HG03342 (cell line): ENCODE measurements at regions not wholly inside any gene's neighbourhood (a gene's known extent, or its start where the extent isn't known, plus 50 kb on each side); places are given as distances from the start of the nearest gene placed in this dataset.
"Not testable (repeated sequence)": the region's sequence is repeated elsewhere in the genome, so short reads cannot be mapped to it uniquely, and the experiment has no call there.

Experiments used
- ATAC-seq: cut with Tn5 transposase; IDR thresholded peaks from one replicate; pipeline ENCODE4 v1.9.1; 2021; ENCODE audit warnings: mild to moderate bottlenecking, moderate library complexity; ENCODE audit not compliant: unreplicated experiment

DNA sequence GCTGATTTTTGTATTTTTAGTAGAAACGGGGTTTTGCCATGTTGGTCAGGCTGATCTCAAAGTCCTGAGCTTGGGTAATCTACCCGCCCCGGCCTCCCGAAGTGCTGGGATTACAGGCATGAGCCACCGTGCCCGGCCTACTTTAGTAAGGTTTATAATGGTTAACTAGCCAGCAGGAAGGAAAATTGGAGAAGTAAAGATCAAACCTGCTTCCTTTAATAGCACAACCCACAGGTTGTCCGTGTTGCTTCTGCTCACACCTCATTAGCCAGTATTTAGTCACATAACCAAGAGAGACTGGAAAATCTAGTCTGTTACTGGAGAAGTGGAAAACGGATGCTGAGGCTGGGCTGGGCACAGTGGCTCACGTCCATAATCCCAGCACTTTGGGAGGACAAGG, 51.9 kb upstream of the TBL1XR1 start:
- ATAC-seq: no peak

GRCh38 chr3:177250151-177250550, 52.9 kb upstream of the TBL1XR1 start:
- ATAC-seq: no peak

- ATAC-seq: no peak
Measured at GRCh38 chr3:177251755-177252154, 54.5 kb upstream of the TBL1XR1 start.

GRCh38 chr3:177257006-177257405, 59.7 kb upstream of the TBL1XR1 start:
- no peak for ATAC-seq

DNA sequence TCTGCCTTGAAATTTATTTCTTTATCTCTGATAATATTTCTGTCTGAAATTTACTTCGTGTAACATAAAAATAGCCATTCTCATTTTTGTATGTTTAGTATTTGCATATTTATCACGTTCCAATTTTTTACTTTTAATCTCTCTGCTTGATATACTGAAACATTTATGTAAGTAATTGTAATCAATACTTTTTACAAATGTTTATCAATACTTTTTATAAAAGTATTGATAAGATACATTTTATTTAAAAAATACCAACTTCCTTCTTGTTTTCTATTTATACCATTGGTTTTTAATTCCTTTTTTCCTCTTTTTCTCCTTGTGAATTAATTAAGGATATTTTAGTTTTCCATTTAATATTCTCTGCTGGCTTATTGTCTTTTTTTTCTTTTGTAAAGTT, 60.3 kb upstream of the TBL1XR1 start:
- ATAC-seq: no peak

- ATAC-seq: no peak
Measured at GRCh38 chr3:177262396-177262795, 65.1 kb upstream of the TBL1XR1 start.

- peak; percentile 70 for ATAC-seq
Measured at GRCh38 chr3:177263615-177264368, 66.5 kb upstream of the TBL1XR1 start.

DNA sequence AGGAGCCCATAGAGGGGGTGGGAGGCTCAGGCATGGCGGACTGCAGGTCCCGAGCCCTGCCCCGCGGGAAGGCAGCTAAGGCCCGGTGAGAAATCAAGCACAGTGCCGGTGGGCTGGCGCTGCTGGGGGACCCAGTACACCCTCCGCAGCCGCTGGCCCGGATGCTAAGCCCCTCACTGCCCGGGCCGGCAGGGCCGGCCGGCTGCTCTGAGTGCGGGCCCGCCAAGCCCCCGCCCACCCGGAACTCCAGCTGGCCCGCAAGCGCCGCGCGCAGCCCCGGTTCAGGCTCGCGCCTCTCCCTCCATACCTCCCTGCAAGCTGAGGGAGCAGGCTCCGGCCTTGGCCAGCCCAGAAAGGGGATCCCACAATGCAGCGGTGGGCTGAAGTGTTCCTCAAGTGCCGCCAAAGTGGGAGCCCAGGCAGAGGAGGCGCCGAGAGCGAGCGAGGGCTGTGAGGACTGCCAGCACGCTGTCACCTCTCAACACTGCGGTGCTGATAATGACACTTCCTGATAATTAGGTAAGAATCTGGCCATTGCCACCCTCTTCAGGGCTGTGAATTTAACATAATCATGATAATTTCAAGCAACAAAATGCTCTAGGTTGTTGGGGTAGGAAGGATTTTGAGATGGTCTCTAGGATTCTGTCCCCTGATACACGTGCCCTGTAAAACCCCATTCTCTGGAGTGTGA, 74.7 kb upstream of the TBL1XR1 start:
- not testable (repeated sequence) for ATAC-seq

- no peak for ATAC-seq
Measured at GRCh38 chr3:177278016-177278415, 80.7 kb upstream of the TBL1XR1 start.

DNA sequence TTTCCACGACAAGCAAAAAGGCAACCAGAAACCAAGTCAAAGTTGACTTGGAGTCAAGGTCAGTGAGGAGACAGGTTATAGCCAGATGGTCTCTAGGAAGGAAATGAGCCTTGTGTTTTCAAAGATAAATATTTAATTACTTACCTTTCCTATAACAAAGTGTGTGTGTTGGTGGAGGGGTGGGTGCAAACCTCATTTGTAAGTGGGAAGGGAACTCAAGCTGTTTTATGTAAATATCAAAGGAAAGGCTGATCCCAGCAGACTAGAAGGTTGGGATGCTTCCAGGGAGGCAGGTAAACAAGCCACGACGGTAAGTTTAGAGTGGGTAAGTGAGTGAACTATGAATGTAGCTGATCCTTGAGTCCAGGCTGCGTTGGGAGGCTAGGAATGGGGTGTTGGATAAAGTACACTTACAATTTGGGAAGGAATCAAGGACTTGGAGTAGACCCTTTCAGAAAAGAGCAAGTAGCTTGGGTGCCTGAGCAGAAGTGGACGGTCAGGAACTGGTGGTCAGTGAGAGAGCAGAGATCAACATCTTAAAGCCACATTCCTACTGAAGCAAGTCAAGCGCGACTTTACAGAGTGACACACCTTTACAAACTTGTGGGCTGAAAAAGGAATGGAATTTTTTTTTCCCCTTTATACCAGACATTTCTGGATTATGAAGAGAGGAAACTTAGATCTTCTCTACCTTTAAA, 82.0 kb upstream of the TBL1XR1 start:
- ATAC-seq: no peak

- ATAC-seq: no peak
Measured at GRCh38 chr3:177281292-177282118, 84.2 kb upstream of the TBL1XR1 start.

GRCh38 chr3:177282119-177282655, 84.9 kb upstream of the TBL1XR1 start:
- ATAC-seq: no peak

DNA sequence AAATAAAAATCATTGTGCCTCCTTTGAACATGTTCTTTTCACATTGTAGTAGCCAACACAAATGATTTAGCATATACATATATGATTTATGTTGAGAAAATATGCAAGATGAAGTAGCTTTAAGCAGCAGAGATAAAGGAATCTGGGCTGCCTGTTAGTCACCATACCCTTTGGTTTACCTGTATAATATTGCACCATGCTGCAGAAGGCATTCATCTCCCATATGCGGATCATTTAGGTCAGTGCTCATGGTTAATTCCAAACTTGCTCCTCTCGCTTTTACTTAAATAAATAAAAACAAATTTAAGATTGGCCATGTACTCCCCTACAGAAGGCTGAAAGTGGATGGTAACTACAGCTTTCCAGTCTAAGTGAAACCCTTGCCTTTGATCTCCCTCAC, 86.7 kb upstream of the TBL1XR1 start:
- ATAC-seq: no peak

DNA sequence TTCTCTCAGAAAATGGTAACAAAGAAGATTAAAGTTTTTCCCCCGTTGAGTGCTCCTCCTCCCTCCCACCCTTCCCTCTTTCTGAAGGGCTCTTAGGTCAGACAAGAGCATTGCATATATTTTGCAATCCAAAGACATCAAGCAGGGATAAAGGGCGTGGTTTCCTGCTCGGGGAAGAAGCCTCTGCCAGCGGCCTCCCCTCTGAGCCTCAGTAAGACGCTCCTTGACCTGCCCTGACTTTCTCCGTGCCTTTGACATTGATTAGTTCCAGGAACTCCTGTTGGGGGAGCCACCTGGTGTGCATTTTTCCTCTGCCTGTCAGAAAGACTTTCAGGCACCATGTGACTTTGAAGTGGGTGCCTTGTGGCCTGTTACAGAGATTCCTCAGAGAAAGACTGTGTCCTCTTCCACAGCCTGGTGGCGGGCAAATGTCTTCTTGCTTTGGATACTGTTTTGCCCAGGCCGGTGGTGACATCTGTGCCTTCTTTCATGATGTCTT, 87.2 kb upstream of the TBL1XR1 start:
- ATAC-seq: no peak

GRCh38 chr3:177286034-177286433, 88.8 kb upstream of the TBL1XR1 start:
- no peak for ATAC-seq

GRCh38 chr3:177287231-177287630, 89.9 kb upstream of the TBL1XR1 start:
- ATAC-seq: no peak

DNA sequence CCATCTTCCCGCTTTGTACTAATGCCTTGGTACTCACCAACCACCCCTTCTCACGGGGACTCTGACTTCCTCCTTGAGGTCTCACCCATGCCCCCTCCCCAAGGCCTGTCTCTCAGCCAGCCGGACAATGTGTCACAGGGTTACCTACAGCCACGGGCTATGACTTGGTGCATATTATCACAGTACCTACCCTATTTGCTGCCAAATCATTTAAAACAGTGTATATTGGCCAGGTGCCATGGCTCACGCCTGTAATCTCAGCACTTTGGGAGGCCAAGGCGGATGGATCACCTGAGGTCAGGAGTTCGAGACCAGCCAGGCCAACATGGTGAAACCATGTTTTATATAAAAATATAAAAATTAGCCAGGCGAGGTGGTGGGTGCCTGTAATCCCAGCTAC, 93.4 kb upstream of the TBL1XR1 start:
- no peak for ATAC-seq

DNA sequence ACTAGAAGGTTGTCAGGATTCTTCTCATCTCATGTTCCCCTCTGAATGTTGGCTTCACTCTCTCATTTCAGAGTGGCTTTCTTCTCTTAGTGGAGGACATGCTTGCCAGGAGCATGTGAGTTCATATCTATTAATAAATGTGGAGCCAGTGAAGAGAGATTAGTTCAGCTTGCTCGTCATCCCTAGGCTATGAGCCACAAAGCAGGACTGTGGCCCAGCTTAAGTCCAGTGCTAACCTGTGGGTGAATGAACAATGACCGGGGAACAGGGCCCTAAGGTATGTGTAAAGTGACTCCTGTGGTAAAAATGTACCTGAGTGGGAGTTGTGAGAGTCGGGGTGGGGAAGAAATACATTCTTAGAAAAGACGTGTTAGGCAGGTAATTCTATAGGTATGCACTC, 96.9 kb upstream of the TBL1XR1 start:
- no peak for ATAC-seq

GRCh38 chr3:177295116-177295515, 97.8 kb upstream of the TBL1XR1 start:
- ATAC-seq: no peak

GRCh38 chr3:177299250-177299649, 102.0 kb upstream of the TBL1XR1 start:
- no peak for ATAC-seq
